GM18511 (cell line): ENCODE measurements at regions not wholly inside any gene's neighbourhood (a gene's known extent, or its start where the extent isn't known, plus 50 kb on each side); places are given as distances from the start of the nearest gene placed in this dataset.

ENCODE experiments used
- ATAC-seq: cut with Tn5 transposase; IDR thresholded peaks from one replicate; pipeline ENCODE4 v1.9.1; 2021; ENCODE audit warnings: mild to moderate bottlenecking, moderate library complexity; ENCODE audit not compliant: unreplicated experiment

DNA sequence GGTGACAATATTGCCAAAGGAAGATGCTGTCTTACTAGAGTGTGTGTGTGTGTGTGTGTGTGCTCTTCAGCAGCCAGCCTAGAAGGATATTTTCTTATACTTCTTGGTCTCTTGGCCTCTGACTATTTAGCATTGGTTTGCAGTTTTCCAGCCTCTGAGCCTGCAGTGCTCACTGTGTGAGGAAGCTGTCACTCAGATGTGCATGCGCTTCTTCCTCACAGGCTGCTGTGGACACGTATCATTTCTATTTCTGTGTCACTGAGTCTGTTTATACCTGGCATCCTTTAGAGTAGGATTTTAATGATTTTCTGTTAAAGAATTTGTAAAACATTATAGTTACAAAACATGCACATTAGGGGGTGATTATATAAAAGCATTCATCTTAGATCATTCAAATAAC lies 83.3 kb downstream of the ALDH8A1 start:
- no peak for ATAC-seq

DNA sequence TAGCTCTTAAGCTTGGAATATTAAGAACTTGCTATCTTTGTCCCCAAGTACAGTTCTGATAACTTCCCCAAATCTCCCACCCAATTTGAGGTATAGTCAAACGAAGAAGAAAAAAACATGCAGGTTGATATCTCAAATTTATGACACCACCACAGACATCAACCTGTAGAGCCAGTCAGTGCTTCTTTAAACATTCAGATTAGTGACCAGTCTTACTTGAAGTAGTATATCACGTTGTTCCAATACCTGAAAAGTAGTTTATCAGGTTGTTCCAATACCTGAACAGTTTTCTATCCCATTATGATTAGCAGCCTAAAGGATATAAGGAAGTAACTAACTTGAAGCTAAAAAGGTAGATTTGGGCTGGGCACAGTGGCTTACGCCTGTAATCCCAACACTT lies 85.3 kb downstream of the ALDH8A1 start:
- ATAC-seq: no peak

DNA sequence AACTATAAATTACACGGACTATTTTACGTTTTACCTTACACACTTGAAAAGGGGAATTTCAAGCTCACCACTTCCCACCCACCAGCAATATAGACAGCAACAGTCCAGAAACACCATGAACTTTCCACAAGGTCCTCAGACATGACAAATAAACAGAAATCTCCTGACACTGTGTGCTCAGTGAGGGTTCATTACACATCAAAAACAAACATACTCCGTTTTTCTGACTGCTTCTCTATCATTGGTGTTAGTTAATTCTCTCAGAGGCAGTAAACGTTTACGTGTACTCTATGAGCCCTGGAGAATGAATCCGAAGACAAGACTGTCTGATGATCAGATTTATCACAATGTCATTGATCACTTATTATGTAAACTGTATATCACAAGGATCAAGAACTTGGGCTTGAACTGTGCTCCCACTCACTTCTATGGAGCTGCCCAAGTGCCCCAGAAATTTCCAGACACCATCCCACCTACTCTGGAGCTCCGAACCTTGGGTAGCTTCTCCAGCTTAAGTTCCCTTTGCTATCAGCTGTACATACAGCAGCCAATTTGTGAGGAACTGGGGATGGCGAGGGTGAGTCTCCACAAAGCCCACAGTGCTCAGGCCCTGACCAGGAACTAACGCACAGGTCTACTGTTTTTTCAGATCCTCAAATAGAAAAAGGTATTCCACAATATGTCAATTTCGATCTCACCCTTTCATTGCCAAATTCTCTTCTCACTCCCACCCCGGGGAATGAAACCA lies 86.0 kb downstream of the ALDH8A1 start:
- no peak for ATAC-seq

DNA sequence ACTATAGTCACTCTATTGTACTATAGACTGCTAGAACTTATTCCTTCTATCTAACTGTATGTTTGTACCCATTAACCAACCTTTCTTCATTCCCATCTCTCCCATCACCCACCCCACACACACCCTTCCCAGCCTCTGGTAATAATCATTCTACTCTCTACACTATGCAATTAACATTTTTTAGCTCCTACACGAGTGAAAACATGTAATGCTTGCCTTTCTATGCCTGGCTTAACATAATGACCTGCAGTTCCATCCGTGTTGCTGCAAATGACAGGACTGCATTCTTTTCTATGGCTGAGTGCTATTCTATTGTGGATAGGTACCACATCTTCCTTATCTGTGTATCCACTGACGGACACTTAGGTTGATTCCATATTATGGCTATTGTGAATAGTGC lies 95.5 kb downstream of the ALDH8A1 start:
- no peak for ATAC-seq

DNA sequence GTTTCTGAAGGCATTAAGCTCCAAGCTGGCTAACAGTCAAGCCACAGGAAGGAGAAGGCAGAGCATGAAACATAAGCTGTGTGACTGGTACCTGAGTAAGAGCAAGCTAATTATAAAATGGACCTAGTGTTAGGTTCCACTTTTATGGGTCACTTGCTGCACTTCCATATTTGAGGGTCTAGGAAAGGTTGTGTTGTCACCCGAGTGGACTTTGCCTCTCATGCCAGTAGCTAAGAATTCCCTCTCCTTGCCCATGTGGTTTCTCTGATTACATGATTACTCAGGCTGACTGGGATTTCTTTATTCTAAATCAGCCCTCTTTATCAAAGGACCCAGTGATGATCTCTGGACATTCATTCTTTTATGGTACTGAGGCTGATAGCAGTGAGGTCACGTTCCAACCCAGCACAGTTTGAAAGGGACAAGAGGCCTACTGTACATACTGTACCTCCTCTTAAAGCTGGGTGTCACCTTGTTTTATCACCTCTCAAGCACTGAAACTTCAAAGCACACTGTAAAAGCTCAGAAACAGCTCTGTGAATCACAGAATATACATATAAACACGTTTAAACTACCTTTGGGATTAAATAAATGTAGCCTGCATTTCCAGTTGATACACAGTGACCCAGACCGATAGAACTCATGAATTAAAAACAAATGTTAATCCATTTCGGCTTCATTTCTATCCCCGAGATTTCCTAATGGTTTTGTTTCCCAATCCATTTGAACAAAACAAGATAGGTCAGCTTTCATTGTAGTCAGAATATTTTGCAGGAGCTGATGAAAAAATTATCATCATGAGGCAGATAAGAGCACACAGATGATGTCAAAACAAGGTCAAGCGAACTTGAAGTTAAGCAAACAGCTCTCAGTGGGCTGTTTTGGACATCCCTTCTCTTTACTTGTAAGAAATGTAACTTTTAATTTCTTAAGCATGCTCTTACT lies 96.5 kb downstream of the ALDH8A1 start:
- no peak for ATAC-seq

DNA sequence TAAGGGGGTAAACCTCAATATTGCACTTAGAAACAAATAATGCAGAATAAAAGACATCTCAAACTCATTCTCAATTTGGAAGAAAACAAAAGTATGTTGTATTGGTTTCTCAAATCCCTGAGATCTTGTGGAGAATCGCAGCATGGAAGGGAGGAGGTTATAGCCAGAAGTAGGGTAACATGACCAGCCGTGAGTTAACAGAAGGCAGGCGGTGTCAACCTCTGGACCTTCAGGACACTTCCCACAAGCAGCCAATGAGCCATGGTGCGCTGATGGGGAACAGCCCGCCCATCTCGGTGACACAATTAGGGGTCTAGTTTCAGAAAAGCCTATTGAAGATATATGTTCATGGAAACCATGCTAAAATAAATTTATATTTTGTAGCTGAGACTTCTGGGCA lies 98.4 kb downstream of the ALDH8A1 start:
- no peak for ATAC-seq

DNA sequence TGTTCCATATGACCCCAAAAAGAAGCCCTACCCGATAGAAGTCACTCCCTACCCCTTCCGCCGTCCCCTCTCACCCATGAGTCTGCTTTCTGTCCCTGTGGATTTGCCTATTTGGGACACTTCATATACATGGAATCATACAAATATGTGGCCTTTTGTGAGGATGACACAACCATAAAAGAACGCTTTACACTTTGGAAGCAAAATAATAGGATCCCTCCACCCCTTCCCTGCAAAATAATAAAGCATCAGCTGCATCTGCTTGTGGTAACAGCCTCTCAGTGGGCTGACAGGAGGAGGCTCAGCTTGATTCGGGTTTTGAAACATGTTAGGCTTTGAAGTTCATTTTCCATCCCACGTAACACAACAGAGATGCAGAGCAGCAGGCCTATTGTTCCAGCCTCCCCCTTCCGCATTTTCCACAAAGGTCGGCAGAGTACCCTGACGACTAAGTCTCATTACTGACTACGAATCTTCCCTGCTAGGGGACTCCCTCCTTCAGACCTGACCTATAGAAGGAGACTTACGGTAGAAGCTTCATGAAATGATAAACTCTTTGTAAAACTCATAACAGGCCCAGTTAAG lies 99.1 kb downstream of the ALDH8A1 start:
- ATAC-seq: no peak

DNA sequence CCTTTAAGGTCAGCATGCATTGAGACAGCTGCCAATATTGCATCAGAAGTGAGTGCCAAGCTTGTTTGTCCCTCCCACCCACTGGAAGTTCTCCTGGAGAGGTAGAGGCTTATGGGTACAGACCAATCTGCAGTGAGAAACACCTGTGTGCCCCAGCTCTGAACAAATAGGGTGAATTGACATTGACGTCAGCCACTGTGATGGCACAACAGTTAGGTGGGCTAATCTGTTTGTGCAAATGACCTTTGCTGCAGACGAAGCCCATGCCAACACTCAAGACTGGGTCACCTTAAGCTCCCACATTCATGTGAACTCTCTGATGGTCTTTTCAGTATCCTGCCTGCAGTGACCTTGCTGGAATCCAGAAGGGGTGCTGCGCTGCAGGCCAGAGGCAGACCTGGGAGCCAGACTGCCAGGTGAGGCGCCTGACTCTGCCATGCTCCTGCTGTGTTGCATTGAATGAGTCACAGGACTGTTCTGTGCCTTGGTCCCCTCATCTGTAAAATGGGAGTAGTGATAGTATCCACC lies 99.9 kb downstream of the ALDH8A1 start:
- no peak for ATAC-seq

DNA sequence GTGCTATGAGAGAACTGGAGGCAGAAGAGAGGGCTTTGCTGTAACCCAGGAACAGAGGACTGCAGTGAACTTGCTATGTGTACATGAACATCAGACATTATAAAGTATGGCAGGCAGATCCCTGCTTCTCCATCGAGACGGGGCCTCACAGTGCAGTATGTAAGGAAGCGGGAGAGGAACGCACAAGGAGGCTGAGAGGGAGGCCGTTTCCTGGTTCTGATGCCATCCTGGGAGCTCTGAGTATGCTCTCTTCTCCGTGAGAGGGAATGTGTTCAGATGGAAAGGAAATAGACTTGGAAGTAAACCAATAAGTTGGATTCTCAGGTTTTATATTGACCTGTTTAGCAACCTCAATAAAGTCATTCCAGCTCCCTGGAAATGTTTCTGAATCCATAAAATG lies 101.8 kb downstream of the ALDH8A1 start:
- ATAC-seq: no peak

DNA sequence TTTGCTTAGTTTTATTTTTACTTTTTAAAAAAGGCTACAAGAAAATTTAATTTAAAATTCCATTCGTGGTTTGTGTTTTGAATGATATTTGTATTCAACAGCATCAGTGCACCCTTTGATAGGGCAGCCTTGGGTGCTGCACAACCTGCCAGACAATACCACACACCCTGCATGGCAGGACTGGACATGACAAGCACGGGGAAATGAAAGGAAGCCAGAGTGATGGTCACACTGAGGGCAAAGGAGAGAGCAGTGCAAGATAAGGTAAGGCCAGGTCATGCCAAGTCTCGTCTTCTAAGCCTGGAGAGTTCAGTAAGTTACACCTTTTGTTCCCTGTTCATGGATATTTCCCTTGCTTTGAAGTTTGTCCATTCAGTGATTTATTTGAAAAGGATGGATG lies 103.0 kb downstream of the ALDH8A1 start:
- no peak for ATAC-seq

DNA sequence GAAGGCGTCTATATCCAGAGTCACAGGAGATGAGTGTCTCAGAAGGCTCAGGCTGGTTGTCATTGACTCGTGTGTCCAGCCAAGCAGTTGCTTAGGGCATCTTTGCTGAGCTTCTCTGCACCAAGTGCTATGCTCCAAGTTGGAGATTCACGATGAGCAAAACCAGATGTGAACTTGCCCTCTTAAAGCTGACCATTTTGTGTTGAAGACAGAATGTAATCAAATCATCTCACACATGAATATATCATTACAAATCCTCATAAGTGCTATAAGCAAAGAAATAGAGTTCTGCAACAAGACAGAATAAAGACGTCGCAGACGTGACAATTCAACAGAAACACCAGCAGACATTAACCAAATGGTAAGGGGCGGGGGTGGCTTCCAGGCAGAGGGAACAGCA lies 103.9 kb downstream of the ALDH8A1 start:
- no peak for ATAC-seq

DNA sequence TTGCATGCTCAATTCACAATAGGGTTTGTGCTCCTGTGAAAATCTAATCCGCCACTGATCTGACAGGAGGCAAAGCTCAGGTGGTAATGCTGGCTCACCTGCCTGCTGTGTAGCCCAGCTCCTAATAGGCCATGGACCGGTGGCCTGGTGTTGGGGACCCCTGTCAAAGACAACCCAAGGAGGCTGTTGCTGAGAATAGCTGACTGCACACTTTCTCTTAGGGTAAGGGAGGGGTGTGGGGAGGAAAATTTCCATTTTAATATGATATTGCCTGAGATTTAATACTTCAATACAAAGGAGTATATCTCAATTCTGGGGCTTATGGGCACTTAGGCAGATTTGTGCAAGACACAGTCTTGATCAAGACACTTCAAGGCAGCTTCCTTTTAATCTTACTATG lies 105.8 kb downstream of the ALDH8A1 start:
- no peak for ATAC-seq

DNA sequence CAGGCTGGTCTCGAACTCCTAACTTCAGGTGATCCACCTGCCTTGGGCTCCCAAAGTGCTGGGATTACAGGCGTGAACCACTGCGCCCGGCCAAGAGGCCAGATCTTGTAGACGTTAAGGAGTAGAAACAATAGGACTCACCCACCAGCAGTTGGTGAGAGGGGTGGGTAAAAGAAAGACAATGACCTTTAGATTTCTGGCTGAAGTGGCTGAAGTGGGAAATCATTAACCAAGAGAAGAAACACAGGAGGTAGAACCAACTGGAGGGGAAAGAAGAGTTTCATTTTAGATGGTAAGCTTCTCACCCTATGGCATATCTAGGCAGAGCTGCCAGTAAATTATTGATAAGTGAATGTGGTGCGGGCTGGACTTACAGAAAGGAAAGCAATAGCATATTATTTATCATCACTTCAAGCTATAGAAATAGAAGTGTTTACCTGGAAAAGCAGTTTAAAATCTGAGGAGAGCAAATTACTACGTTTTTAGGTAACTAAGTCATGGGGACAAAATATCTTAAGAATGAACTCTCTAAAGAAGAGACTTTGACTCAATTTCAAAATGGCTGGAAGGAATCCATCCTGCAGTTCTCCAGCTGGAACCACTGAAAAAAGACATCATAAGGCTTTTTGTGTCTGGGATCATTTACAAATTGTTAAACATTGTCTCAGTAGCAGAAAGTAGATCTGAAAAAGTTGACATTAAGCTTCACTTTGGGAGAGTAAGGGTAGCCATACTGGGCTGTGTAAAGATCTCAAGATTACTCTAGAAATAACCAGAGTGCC lies 109.6 kb downstream of the ALDH8A1 start:
- ATAC-seq: peak; percentile 87

DNA sequence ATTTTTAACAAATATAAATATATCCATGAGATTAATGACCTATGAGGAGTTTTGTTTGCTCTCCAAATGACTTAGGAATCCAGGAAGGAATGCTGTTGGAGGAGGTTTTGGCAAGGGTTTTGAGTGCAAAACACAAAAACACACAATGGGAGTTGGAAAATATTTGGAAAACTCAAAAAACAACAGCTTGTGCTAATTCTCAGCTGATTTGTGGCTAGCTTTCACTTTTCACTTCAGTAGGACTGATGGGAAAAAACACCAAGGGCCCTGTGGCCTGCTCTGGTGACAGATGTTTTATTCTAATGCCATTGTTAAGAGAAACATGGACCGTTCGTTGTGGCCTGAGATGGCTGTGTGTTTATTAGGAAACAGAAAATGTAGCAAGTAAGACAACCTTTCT lies 113.9 kb downstream of the ALDH8A1 start:
- ATAC-seq: no peak

DNA sequence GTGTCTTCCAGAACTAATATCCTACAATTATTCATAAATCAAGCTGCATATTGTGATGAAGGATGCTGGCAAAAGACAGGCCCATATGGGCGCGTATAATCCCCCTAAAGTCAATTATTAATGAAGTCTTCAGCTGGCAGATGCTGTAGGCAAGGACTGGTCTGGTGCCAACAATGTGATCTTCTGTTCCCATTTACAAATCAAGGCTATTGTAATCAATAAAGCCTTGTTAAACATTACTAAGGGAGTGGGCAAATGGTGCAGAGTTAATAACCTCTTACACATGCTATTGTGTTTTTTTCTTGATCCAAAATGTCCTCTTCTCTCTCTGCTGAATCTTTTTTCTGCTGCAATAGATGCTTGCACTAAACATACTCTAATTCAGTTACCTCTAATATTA lies 119.0 kb downstream of the ALDH8A1 start:
- ATAC-seq: no peak

DNA sequence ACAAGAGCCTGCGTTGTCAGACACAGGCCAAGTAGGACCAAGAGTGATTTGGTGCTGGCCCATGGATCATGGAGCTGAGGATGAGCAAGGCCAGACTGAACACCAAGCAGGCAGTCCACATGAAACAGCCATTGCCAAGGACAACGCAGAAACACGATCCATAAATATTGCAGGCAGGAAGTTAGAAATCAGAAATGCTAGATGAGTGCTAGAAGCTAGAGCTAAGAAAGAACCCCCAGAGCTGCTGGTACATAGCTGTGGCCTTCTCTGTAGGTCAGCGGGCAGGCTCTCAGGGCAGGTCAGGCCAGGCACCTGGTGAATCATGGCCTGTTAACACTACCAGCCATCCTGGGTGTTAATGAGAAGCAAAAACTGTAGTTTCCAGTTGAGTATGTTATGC lies 119.7 kb downstream of the ALDH8A1 start:
- no peak for ATAC-seq

DNA sequence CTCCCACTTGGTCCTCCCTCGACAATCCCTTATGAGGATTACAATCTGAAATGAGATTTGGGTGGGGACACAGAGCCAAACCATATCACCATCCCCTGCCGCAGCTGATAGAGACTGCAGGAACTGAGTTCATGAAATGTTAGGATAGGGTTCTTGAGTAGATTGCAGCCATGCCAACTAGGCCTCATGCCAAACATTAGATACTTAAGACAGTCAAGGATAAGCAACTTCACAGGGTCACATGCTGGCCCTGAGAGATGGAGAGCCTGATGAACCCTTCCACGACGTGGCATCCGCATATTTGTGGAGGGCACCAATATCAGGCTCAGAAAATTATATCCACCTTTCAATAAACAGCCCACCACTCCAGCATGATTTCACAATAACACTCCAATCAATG lies 121.3 kb downstream of the ALDH8A1 start:
- no peak for ATAC-seq

DNA sequence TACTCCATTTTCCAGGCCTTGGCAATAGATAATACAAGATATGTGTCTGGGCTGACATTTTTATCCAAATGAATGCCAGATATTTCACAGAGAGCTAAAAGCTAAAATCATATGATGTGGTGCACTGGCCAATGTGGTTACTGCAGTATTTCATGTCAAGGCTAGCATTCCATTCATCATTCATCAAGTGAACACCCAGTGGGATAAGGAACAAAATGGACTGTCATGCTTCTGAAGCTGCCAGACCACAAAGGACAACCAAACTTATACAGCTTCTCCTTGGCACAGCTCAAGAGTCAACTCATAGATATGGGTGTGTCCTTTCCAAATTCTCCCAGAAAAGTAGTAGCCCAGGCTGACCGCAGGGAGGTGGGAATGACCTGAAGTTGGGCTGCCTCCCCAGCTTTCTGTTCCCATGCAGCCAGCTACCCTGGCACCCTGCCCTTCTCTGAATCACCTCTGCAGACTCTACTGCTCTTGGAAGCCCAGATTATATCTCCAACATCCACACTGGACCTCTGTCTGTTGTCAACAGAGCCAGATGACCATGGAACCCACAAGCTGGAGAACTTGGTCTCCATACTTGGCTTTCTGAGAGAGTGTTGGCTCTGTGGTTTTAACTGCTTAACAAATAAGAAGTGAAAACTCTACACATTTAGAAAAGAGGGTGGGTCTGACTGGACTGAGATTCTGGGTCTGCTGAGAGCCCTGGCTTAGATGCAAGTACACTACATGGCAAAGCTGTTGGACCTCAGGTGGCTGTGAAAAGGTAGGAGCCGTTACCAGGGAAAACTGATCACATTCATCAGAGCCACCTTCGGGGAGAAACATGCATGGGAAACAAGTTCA lies 122.8 kb downstream of the ALDH8A1 start:
- ATAC-seq: no peak

DNA sequence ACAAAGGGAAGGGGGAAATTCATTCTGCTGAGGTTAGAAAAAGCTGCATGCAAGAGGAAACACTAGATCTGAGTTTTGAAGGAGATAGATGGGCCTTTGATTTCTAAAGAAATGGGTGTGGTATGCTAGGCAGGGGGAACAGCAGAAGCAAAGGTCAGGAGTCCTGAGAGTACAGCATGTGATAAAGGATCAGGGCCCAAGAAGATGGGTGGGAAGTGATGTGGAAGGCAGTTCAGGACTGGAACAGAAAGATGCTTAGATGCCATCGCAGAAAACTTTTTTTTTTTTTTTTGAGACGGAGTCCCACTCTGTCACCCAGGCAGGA lies 126.2 kb downstream of the ALDH8A1 start:
- no peak for ATAC-seq
